OCI-LY3 (cell line): ENCODE measurements at regions not wholly inside any gene's neighbourhood (a gene's known extent, or its start where the extent isn't known, plus 50 kb on each side); places are given as distances from the start of the nearest gene placed in this dataset.

Experiments
- EZH2phosphoT487 ChIP-seq: fragments of 200-600 bp; shearing (Covaris generic); IDR thresholded peaks from 2 replicates; pipeline ENCODE4 v1.6.1; 2018; ENCODE audit warnings: antibody characterized with exemption, mixed run types, low read depth
- TF ChIP-seq, protein P1 (sequence below): fragments of 200-600, 300-600 bp; sonication (generic); IDR thresholded peaks from 2 replicates; pipeline ENCODE4 v1.5.1; 2014; ENCODE audit warnings: antibody characterized with exemption, low read length, low read depth

DNA sequence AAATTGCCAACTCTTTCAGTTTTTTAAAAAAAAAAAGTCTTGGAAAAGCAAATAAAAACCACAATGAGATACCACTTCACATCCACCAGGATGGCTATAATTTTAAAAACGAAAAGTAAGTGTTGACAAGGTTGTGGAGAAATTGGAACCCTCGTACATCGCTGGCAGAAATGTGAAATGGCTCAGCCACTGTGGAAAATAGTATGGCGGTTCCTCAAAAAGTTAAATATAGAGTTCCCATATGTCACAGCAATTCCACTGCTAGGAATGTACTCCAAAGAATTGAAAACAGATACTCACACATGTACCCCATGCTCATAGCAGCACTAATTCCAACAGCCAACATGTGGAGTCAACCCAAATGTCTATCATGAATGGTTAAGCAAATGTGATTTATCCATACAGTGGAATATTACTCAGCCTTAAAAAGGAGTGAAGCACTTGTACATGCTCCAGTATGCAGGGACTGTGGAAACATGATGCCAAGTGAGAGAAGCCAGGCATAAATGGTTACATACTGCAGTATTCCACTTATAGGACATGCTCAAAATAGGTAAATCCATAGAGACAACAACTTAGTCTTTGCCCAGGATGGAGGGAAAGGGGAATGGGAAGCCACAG, 73.8 kb upstream of the PCSK6 start:
- TF ChIP-seq, protein P1, sequence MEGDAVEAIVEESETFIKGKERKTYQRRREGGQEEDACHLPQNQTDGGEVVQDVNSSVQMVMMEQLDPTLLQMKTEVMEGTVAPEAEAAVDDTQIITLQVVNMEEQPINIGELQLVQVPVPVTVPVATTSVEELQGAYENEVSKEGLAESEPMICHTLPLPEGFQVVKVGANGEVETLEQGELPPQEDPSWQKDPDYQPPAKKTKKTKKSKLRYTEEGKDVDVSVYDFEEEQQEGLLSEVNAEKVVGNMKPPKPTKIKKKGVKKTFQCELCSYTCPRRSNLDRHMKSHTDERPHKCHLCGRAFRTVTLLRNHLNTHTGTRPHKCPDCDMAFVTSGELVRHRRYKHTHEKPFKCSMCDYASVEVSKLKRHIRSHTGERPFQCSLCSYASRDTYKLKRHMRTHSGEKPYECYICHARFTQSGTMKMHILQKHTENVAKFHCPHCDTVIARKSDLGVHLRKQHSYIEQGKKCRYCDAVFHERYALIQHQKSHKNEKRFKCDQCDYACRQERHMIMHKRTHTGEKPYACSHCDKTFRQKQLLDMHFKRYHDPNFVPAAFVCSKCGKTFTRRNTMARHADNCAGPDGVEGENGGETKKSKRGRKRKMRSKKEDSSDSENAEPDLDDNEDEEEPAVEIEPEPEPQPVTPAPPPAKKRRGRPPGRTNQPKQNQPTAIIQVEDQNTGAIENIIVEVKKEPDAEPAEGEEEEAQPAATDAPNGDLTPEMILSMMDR = no peak
- TF ChIP-seq EZH2phosphoT487 = no peak
